Neutrophil (primary cell): ENCODE measurements at regions not wholly inside any gene's neighbourhood (a gene's known extent, or its start where the extent isn't known, plus 50 kb on each side); places are given as distances from the start of the nearest gene placed in this dataset.

Experiments used
- H3K27ac ChIP-seq: fragments of 200-600 bp; sonication (generic); 2 replicates; pipeline ENCODE4 v1.5.1; 2016; ENCODE audit warnings: mild to moderate bottlenecking, moderate library complexity
- H3K27me3 ChIP-seq: fragments of 200-600 bp; sonication (generic); 2 replicates; pipeline ENCODE4 v1.6.0; 2016; ENCODE audit warnings: mild to moderate bottlenecking
- H3K36me3 ChIP-seq: fragments of 200-600 bp; sonication (generic); 2 replicates; pipeline ENCODE4 v1.5.1; 2017
- H3K4me1 ChIP-seq, 2 experiments: fragments of 200-600 bp in 1 of 2; sonication (generic) in 1 of 2; 1 replicate in 1 of 2; 2 replicates in 1 of 2; pipeline versions ENCODE4 v1.5.1 to v1.6.1; 2013 to 2016; ENCODE audit warnings: low read depth in 1 of 2, low read length in 1 of 2, mild to moderate bottlenecking in 1 of 2, moderate library complexity in 1 of 2; ENCODE audit not compliant: control insufficient read depth in 1 of 2, insufficient read depth in 1 of 2
- H3K4me3 ChIP-seq, 2 experiments: fragments of 200-600 bp in 1 of 2; sonication (generic) in 1 of 2; 1 replicate in 1 of 2; 2 replicates in 1 of 2; pipeline ENCODE4 v1.5.1; 2013 to 2016; ENCODE audit warnings: low read depth in 1 of 2, low read length in 1 of 2, mild to moderate bottlenecking in 1 of 2, moderate library complexity in 1 of 2
- H3K9me3 ChIP-seq: fragments of 200-600 bp; sonication (generic); 2 replicates; pipeline ENCODE4 v1.5.1; 2016
- CTCF ChIP-seq: fragments of 200-600 bp; sonication (generic); IDR thresholded peaks from 2 replicates; pipeline ENCODE4 v1.5.1; 2016; ENCODE audit warnings: antibody characterized with exemption

GRCh38 chr21:15152591-15152990 lies 87.8 kb upstream of the NRIP1 start:
- Histone ChIP-seq H3K9me3 (no peaks in the 10 kb centered on the region), H3K4me3 (no peak overlapping the region), H3K27me3 (no peaks in the 10 kb centered on the region), H3K36me3 (no peaks in the 10 kb centered on the region), H3K27ac (no peak overlapping the region), H3K4me1 (no peaks in the 10 kb centered on the region)
- TF ChIP-seq CTCF, result no peak

GRCh38 chr21:15159382-15160020 lies 94.7 kb upstream of the NRIP1 start:
- TF ChIP-seq CTCF, result no peak
- Histone ChIP-seq H3K27ac (no peak overlapping the region), H3K4me3 (no peak overlapping the region), H3K27me3 (no peaks in the 10 kb centered on the region), H3K4me1 (no peaks in the 10 kb centered on the region), H3K36me3 (no peaks in the 10 kb centered on the region), H3K9me3 (no peaks in the 10 kb centered on the region)

GRCh38 chr21:15160136-15160535 lies 95.3 kb upstream of the NRIP1 start:
- Histone ChIP-seq H3K27me3 (no peaks in the 10 kb centered on the region), H3K27ac (no peak overlapping the region), H3K9me3 (no peaks in the 10 kb centered on the region), H3K4me3 (no peak overlapping the region), H3K4me1 (no peaks in the 10 kb centered on the region), H3K36me3 (no peaks in the 10 kb centered on the region)
- no peak for TF ChIP-seq CTCF

GRCh38 chr21:15162921-15163320 lies 98.1 kb upstream of the NRIP1 start:
- TF ChIP-seq CTCF, result no peak
- Histone ChIP-seq H3K4me3 (no peak overlapping the region), H3K27ac (no peak overlapping the region), H3K9me3 (no peaks in the 10 kb centered on the region), H3K4me1 (no peaks in the 10 kb centered on the region), H3K27me3 (no peaks in the 10 kb centered on the region), H3K36me3 (no peaks in the 10 kb centered on the region)

GRCh38 chr21:15164273-15164672 lies 99.5 kb upstream of the NRIP1 start:
- H3K36me3 ChIP-seq, result no peaks in the 10 kb centered on the region
- H3K9me3 ChIP-seq, result no peaks in the 10 kb centered on the region
- no peak overlapping the region for H3K27ac ChIP-seq
- H3K27me3 ChIP-seq, result no peaks in the 10 kb centered on the region
- TF ChIP-seq CTCF, result no peak
- no peaks in the 10 kb centered on the region for H3K4me1 ChIP-seq
- no peak overlapping the region for H3K4me3 ChIP-seq
